ENCODE measurements at regions not wholly inside any gene's neighbourhood (a gene's known extent, or its start where the extent isn't known, plus 50 kb on each side); places are given as distances from the start of the nearest gene placed in this dataset.
"Not testable (repeated sequence)": the region's sequence is repeated elsewhere in the genome, so short reads cannot be mapped to it uniquely, and the experiment has no call there.

- not testable (repeated sequence) for H3K4me2 ChIP-seq (ENCODE audit: insufficient read depth, insufficient read length, low read length); H2BK120ac ChIP-seq (ENCODE audit: low read depth, low read length, poor library complexity, severe bottlenecking); H3T11ph ChIP-seq (ENCODE audit: low read length); H4K8ac ChIP-seq (replicated peaks; ENCODE audit: insufficient read length, low read depth, low read length); H4K5ac ChIP-seq (ENCODE audit: insufficient read length, low read depth, low read length); H3K27me3 Mint-ChIP-seq (ENCODE audit: low read depth); H4K91ac ChIP-seq (ENCODE audit: insufficient read length, low read depth, low read length); H3K4me3 Mint-ChIP-seq; H3K79me1 ChIP-seq (ENCODE audit: insufficient read depth, low read depth, low read length, poor library complexity, severe bottlenecking); H4K20me1 ChIP-seq (ENCODE audit: control insufficient read depth, insufficient read depth, insufficient read length); H3K9ac ChIP-seq (ENCODE audit: extremely low read depth, insufficient read length, low read length); H3K14ac ChIP-seq (ENCODE audit: insufficient read depth, low read length); H2BK5ac ChIP-seq (ENCODE audit: insufficient read length, low read length); H3K4me1 ChIP-seq (ENCODE audit: insufficient read depth, low read length); H2AK5ac ChIP-seq (ENCODE audit: insufficient read length, low read length); H3K36me3 Mint-ChIP-seq (ENCODE audit: insufficient read depth in 1 of 3, low read depth in 3 of 3); H3K9me3 ChIP-seq (ENCODE audit: control insufficient read depth, low read depth, low read length); DNase-seq; H3K79me2 ChIP-seq (ENCODE audit: insufficient read depth, low read length); H3K23ac ChIP-seq (ENCODE audit: insufficient read length, low read depth, low read length); H2AFZ ChIP-seq (ENCODE audit: low read length); H3K18ac ChIP-seq (ENCODE audit: insufficient read length, low read depth, low read length); H3K56ac ChIP-seq (ENCODE audit: insufficient read length, low read depth, low read length); H3K27me3 ChIP-seq (ENCODE audit: insufficient read depth, low read length); H3K27ac ChIP-seq (ENCODE audit: insufficient read length, low read depth, low read length); H2BK15ac ChIP-seq (ENCODE audit: low read depth, low read length); H2BK12ac ChIP-seq (ENCODE audit: insufficient read length, low read depth, low read length); H3K4me1 Mint-ChIP-seq; H3K9me3 Mint-ChIP-seq; H3K23me2 ChIP-seq (ENCODE audit: insufficient read length, low read depth, low read length, poor library complexity, severe bottlenecking); H3K27ac Mint-ChIP-seq; H2BK20ac ChIP-seq (ENCODE audit: low read depth, low read length, poor library complexity, severe bottlenecking); H3K4ac ChIP-seq (ENCODE audit: low read depth, low read length)
- no CpG with 5 or more reads among the region's 15 CpGs for WGBS (ENCODE audit: extremely low coverage, insufficient read length, low lambda C conversion rate)
These were observed 154.5 kb downstream of the BCL2L11 start for GRCh38 chr2:111275047-111275853.

GRCh38 chr2:111275854-111276171 is 155.1 kb downstream of the BCL2L11 start:
- WGBS (ENCODE audit: extremely low coverage, insufficient read length, low lambda C conversion rate), result no CpG with 5 or more reads among the region's 3 CpGs
- not testable (repeated sequence) for H3K27me3 Mint-ChIP-seq (ENCODE audit: low read depth); H3K36me3 Mint-ChIP-seq (ENCODE audit: insufficient read depth in 1 of 3, low read depth in 3 of 3); H2BK15ac ChIP-seq (ENCODE audit: low read depth, low read length); H3K14ac ChIP-seq (ENCODE audit: insufficient read depth, low read length); H3K9me3 ChIP-seq (ENCODE audit: control insufficient read depth, low read depth, low read length); DNase-seq; H2BK120ac ChIP-seq (ENCODE audit: low read depth, low read length, poor library complexity, severe bottlenecking); H3K79me1 ChIP-seq (ENCODE audit: insufficient read depth, low read depth, low read length, poor library complexity, severe bottlenecking); H3K4me2 ChIP-seq (ENCODE audit: insufficient read depth, insufficient read length, low read length); H3T11ph ChIP-seq (ENCODE audit: low read length); H2BK12ac ChIP-seq (ENCODE audit: insufficient read length, low read depth, low read length); H2AFZ ChIP-seq (ENCODE audit: low read length); H4K5ac ChIP-seq (ENCODE audit: insufficient read length, low read depth, low read length); H2BK20ac ChIP-seq (ENCODE audit: low read depth, low read length, poor library complexity, severe bottlenecking); H3K27me3 ChIP-seq (ENCODE audit: insufficient read depth, low read length); H3K9ac ChIP-seq (ENCODE audit: extremely low read depth, insufficient read length, low read length); H3K4ac ChIP-seq (ENCODE audit: low read depth, low read length); H3K23me2 ChIP-seq (ENCODE audit: insufficient read length, low read depth, low read length, poor library complexity, severe bottlenecking); H3K18ac ChIP-seq (ENCODE audit: insufficient read length, low read depth, low read length); H2BK5ac ChIP-seq (ENCODE audit: insufficient read length, low read length); H3K4me1 Mint-ChIP-seq; H4K8ac ChIP-seq (replicated peaks; ENCODE audit: insufficient read length, low read depth, low read length); H3K23ac ChIP-seq (ENCODE audit: insufficient read length, low read depth, low read length); H4K91ac ChIP-seq (ENCODE audit: insufficient read length, low read depth, low read length); H3K9me3 Mint-ChIP-seq; H3K79me2 ChIP-seq (ENCODE audit: insufficient read depth, low read length); H3K27ac ChIP-seq (ENCODE audit: insufficient read length, low read depth, low read length); H2AK5ac ChIP-seq (ENCODE audit: insufficient read length, low read length); H4K20me1 ChIP-seq (ENCODE audit: control insufficient read depth, insufficient read depth, insufficient read length); H3K4me1 ChIP-seq (ENCODE audit: insufficient read depth, low read length); H3K56ac ChIP-seq (ENCODE audit: insufficient read length, low read depth, low read length); H3K27ac Mint-ChIP-seq; H3K4me3 Mint-ChIP-seq

Data from H9 (cell line).